Retina (tissue), 1 donor: ENCODE measurements at regions not wholly inside any gene's neighbourhood (a gene's known extent, or its start where the extent isn't known, plus 50 kb on each side); places are given as distances from the start of the nearest gene placed in this dataset.
A peak's percentile ranks its signal among the peaks of the same experiment; 100 is the strongest.

ENCODE experiments used
- DNase-seq: peaks from one replicate; pipeline ENCODE4 v3.0.0-alpha.2; 2016

GRCh38 chr2:60319031-60319547 is 234.4 kb downstream of the BCL11A start:
- DNase-seq: no peak

- DNase-seq: no peak
These were observed 234.9 kb downstream of the BCL11A start for GRCh38 chr2:60318544-60318943.

GRCh38 chr2:60317844-60318243 is 235.6 kb downstream of the BCL11A start:
- peak; percentile 31 for DNase-seq

- DNase-seq: peak; percentile 15
These were observed 236.4 kb downstream of the BCL11A start for GRCh38 chr2:60317034-60317386.

GRCh38 chr2:60316381-60317033 is 236.9 kb downstream of the BCL11A start:
- peak; percentile 62 for DNase-seq

GRCh38 chr2:60313470-60314172 is 239.8 kb downstream of the BCL11A start:
- no peak for DNase-seq

- no peak for DNase-seq
These were observed 240.8 kb downstream of the BCL11A start for GRCh38 chr2:60312618-60313017.

- no peak for DNase-seq
These were observed 241.9 kb downstream of the BCL11A start for GRCh38 chr2:60311524-60311923.

GRCh38 chr2:60309941-60310660 is 243.4 kb downstream of the BCL11A start:
- no peak for DNase-seq

- DNase-seq: no peak
These were observed 244.1 kb downstream of the BCL11A start for GRCh38 chr2:60309336-60309735.

GRCh38 chr2:60306267-60306861 is 247.1 kb downstream of the BCL11A start:
- no peak for DNase-seq

- no peak for DNase-seq
These were observed 249.8 kb downstream of the BCL11A start for GRCh38 chr2:60303680-60304079.

GRCh38 chr2:60302377-60303126 is 250.9 kb downstream of the BCL11A start:
- DNase-seq: no peak

- DNase-seq: no peak
These were observed 251.7 kb downstream of the BCL11A start for GRCh38 chr2:60301726-60302125.

GRCh38 chr2:60299179-60299578 is 254.3 kb downstream of the BCL11A start:
- DNase-seq: no peak

- no peak for DNase-seq
These were observed 255.3 kb downstream of the BCL11A start for GRCh38 chr2:60298006-60298696.

GRCh38 chr2:60297296-60298005 is 256.0 kb downstream of the BCL11A start:
- DNase-seq: no peak

GRCh38 chr2:60296219-60296955 is 257.1 kb downstream of the BCL11A start:
- no peak for DNase-seq

GRCh38 chr2:60295636-60295962 is 257.9 kb downstream of the BCL11A start:
- no peak for DNase-seq

GRCh38 chr2:60294901-60295635 is 258.4 kb downstream of the BCL11A start:
- DNase-seq: peak; percentile 81
